RPMI8226 (cell line): ENCODE measurements at regions not wholly inside any gene's neighbourhood (a gene's known extent, or its start where the extent isn't known, plus 50 kb on each side); places are given as distances from the start of the nearest gene placed in this dataset.
A peak's percentile ranks its signal among the peaks of the same experiment; 100 is the strongest.
"Not testable (repeated sequence)": the region's sequence is repeated elsewhere in the genome, so short reads cannot be mapped to it uniquely, and the experiment has no call there.

Source experiments
- DNase-seq: peaks from one replicate; pipeline ENCODE4 v3.0.0-alpha.2; 2015

- no peak for DNase-seq
Measured at GRCh38 chr7:56291-56913, 136.0 kb upstream of the FAM20C start.

GRCh38 chr7:57071-57470 is 135.3 kb upstream of the FAM20C start:
- DNase-seq = no peak

GRCh38 chr7:57482-58255 is 134.7 kb upstream of the FAM20C start:
- no peak for DNase-seq

GRCh38 chr7:58316-58715 is 134.1 kb upstream of the FAM20C start:
- no peak for DNase-seq

- no peak for DNase-seq
Measured at GRCh38 chr7:59079-60016, 133.0 kb upstream of the FAM20C start.

GRCh38 chr7:60017-60675 is 132.2 kb upstream of the FAM20C start:
- DNase-seq = no peak

GRCh38 chr7:60706-61105 is 131.7 kb upstream of the FAM20C start:
- DNase-seq = no peak

GRCh38 chr7:61111-61510 is 131.3 kb upstream of the FAM20C start:
- no peak for DNase-seq

- no peak for DNase-seq
Measured at GRCh38 chr7:61576-62360, 130.6 kb upstream of the FAM20C start.

- DNase-seq = no peak
Measured at GRCh38 chr7:62361-63116, 129.8 kb upstream of the FAM20C start.

- no peak for DNase-seq
Measured at GRCh38 chr7:63117-63480, 129.3 kb upstream of the FAM20C start.

- DNase-seq = no peak
Measured at GRCh38 chr7:63521-64021, 128.8 kb upstream of the FAM20C start.

- peak; percentile 50 for DNase-seq
Measured at GRCh38 chr7:64098-64915, 128.1 kb upstream of the FAM20C start.

GRCh38 chr7:64916-65341 is 127.4 kb upstream of the FAM20C start:
- no peak for DNase-seq

- DNase-seq = no peak
Measured at GRCh38 chr7:65554-65953, 126.8 kb upstream of the FAM20C start.

- DNase-seq = no peak
Measured at GRCh38 chr7:66296-66695, 126.1 kb upstream of the FAM20C start.

GRCh38 chr7:66741-67140 is 125.6 kb upstream of the FAM20C start:
- DNase-seq = no peak

- DNase-seq = no peak
Measured at GRCh38 chr7:67661-68395, 124.5 kb upstream of the FAM20C start.

- DNase-seq = peak; percentile 19
Measured at GRCh38 chr7:68629-69028, 123.7 kb upstream of the FAM20C start.

- not testable (repeated sequence) for DNase-seq
Measured at GRCh38 chr7:69052-69451, 123.3 kb upstream of the FAM20C start.
